ENCODE measurements at regions not wholly inside any gene's neighbourhood (a gene's known extent, or its start where the extent isn't known, plus 50 kb on each side); places are given as distances from the start of the nearest gene placed in this dataset.
"Not testable (repeated sequence)": the region's sequence is repeated elsewhere in the genome, so short reads cannot be mapped to it uniquely, and the experiment has no call there.

GRCh38 chr13:44848920-44849676, 140.2 kb downstream of the NUFIP1 start:
- no peak for DNase-seq (ENCODE audit: low read depth in 2 of 2)

GRCh38 chr13:44845281-44846058, 143.8 kb downstream of the NUFIP1 start:
- DNase-seq (ENCODE audit: low read depth in 2 of 2): not testable (repeated sequence)

GRCh38 chr13:44844786-44845185, 144.5 kb downstream of the NUFIP1 start:
- DNase-seq (ENCODE audit: low read depth in 2 of 2): no peak

GRCh38 chr13:44843403-44843802, 145.9 kb downstream of the NUFIP1 start:
- DNase-seq (ENCODE audit: low read depth in 2 of 2): no peak

GRCh38 chr13:44842158-44842557, 147.1 kb downstream of the NUFIP1 start:
- DNase-seq (ENCODE audit: low read depth in 2 of 2): no peak

- no peak for DNase-seq (ENCODE audit: low read depth in 2 of 2)
These were observed 149.1 kb downstream of the NUFIP1 start for GRCh38 chr13:44840131-44840530.

GRCh38 chr13:44837250-44837649, 152.0 kb downstream of the NUFIP1 start:
- DNase-seq (ENCODE audit: low read depth in 2 of 2): no peak

- no peak for DNase-seq (ENCODE audit: low read depth in 2 of 2)
These were observed 154.9 kb downstream of the NUFIP1 start for GRCh38 chr13:44834404-44834803.

- no peak for DNase-seq (ENCODE audit: low read depth in 2 of 2)
These were observed 155.6 kb downstream of the NUFIP1 start for GRCh38 chr13:44833626-44834025.

- no peak for DNase-seq (ENCODE audit: low read depth in 2 of 2)
These were observed 156.1 kb downstream of the NUFIP1 start for GRCh38 chr13:44833139-44833538.

GRCh38 chr13:44826591-44827350, 162.5 kb downstream of the NUFIP1 start:
- DNase-seq (ENCODE audit: low read depth in 2 of 2): no peak

- no peak for DNase-seq (ENCODE audit: low read depth in 2 of 2)
These were observed 163.3 kb downstream of the NUFIP1 start for GRCh38 chr13:44825953-44826352.

GRCh38 chr13:44823555-44823954, 165.7 kb downstream of the NUFIP1 start:
- DNase-seq (ENCODE audit: low read depth in 2 of 2): not testable (repeated sequence)

GRCh38 chr13:44822291-44822690, 167.0 kb downstream of the NUFIP1 start:
- DNase-seq (ENCODE audit: low read depth in 2 of 2): no peak

- DNase-seq (ENCODE audit: low read depth in 2 of 2): no peak
These were observed 169.5 kb downstream of the NUFIP1 start for GRCh38 chr13:44819772-44820171.

GRCh38 chr13:44819245-44819644, 170.0 kb downstream of the NUFIP1 start:
- DNase-seq (ENCODE audit: low read depth in 2 of 2): no peak

- DNase-seq (ENCODE audit: low read depth in 2 of 2): no peak
These were observed 170.8 kb downstream of the NUFIP1 start for GRCh38 chr13:44818428-44818827.

GRCh38 chr13:44818016-44818415, 171.3 kb downstream of the NUFIP1 start:
- DNase-seq (ENCODE audit: low read depth in 2 of 2): no peak

- no peak for DNase-seq (ENCODE audit: low read depth in 2 of 2)
These were observed 172.1 kb downstream of the NUFIP1 start for GRCh38 chr13:44817131-44817671.

- DNase-seq (ENCODE audit: low read depth in 2 of 2): no peak
These were observed 172.6 kb downstream of the NUFIP1 start for GRCh38 chr13:44816701-44817100.

- DNase-seq (ENCODE audit: low read depth in 2 of 2): no peak
These were observed 173.6 kb downstream of the NUFIP1 start for GRCh38 chr13:44815623-44816022.

GRCh38 chr13:44814836-44815235, 174.4 kb downstream of the NUFIP1 start:
- no peak for DNase-seq (ENCODE audit: low read depth in 2 of 2)
